ENCODE measurements at regions not wholly inside any gene's neighbourhood (a gene's known extent, or its start where the extent isn't known, plus 50 kb on each side); places are given as distances from the start of the nearest gene placed in this dataset.

- no peak for DNase-seq (ENCODE audit: low spot score)
These were observed 600.8 kb upstream of the CXADR start for GRCh38 chr21:16912075-16912474.

GRCh38 chr21:16913010-16913409, 599.8 kb upstream of the CXADR start:
- peak; percentile 40 for DNase-seq (ENCODE audit: low spot score)

- no peak for DNase-seq (ENCODE audit: low spot score)
These were observed 584.4 kb upstream of the CXADR start for GRCh38 chr21:16928439-16928838.

- no peak for DNase-seq (ENCODE audit: low spot score)
These were observed 580.5 kb upstream of the CXADR start for GRCh38 chr21:16932314-16932713.

- DNase-seq (ENCODE audit: low spot score) = peak; percentile 31
These were observed 570.1 kb upstream of the CXADR start for GRCh38 chr21:16942703-16943102.

- DNase-seq (ENCODE audit: low spot score) = no peak
These were observed 569.6 kb upstream of the CXADR start for GRCh38 chr21:16943231-16943630.

- no peak for DNase-seq (ENCODE audit: low spot score)
These were observed 567.3 kb upstream of the CXADR start for GRCh38 chr21:16945580-16945979.

GRCh38 chr21:16956824-16957223, 556.0 kb upstream of the CXADR start:
- no peak for DNase-seq (ENCODE audit: low spot score)

GRCh38 chr21:16965424-16965823, 547.4 kb upstream of the CXADR start:
- no peak for DNase-seq (ENCODE audit: low spot score)

- no peak for DNase-seq (ENCODE audit: low spot score)
These were observed 544.4 kb upstream of the CXADR start for GRCh38 chr21:16968436-16968835.

- no peak for DNase-seq (ENCODE audit: low spot score)
These were observed 543.2 kb upstream of the CXADR start for GRCh38 chr21:16969636-16970035.

- DNase-seq (ENCODE audit: low spot score) = no peak
These were observed 538.8 kb upstream of the CXADR start for GRCh38 chr21:16974060-16974459.

- no peak for DNase-seq (ENCODE audit: low spot score)
These were observed 536.6 kb upstream of the CXADR start for GRCh38 chr21:16976193-16976592.

- DNase-seq (ENCODE audit: low spot score) = no peak
These were observed 534.4 kb upstream of the CXADR start for GRCh38 chr21:16978309-16978895.

GRCh38 chr21:16979574-16979973, 533.3 kb upstream of the CXADR start:
- no peak for DNase-seq (ENCODE audit: low spot score)

- no peak for DNase-seq (ENCODE audit: low spot score)
These were observed 529.4 kb upstream of the CXADR start for GRCh38 chr21:16983420-16983819.

GRCh38 chr21:16992448-16992847, 520.4 kb upstream of the CXADR start:
- DNase-seq (ENCODE audit: low spot score) = no peak

- no peak for DNase-seq (ENCODE audit: low spot score)
These were observed 519.3 kb upstream of the CXADR start for GRCh38 chr21:16993416-16994038.

GRCh38 chr21:17002594-17003257, 510.1 kb upstream of the CXADR start:
- DNase-seq (ENCODE audit: low spot score) = no peak

- DNase-seq (ENCODE audit: low spot score) = no peak
These were observed 509.6 kb upstream of the CXADR start for GRCh38 chr21:17003258-17003615.

- no peak for DNase-seq (ENCODE audit: low spot score)
These were observed 509.0 kb upstream of the CXADR start for GRCh38 chr21:17003763-17004373.

GRCh38 chr21:17032141-17032655, 480.6 kb upstream of the CXADR start:
- DNase-seq (ENCODE audit: low spot score) = no peak

GRCh38 chr21:17044696-17045095, 468.1 kb upstream of the CXADR start:
- no peak for DNase-seq (ENCODE audit: low spot score)

Measured in D341Med (cell line).